HepG2 (cell line): ENCODE measurements at regions not wholly inside any gene's neighbourhood (a gene's known extent, or its start where the extent isn't known, plus 50 kb on each side); places are given as distances from the start of the nearest gene placed in this dataset.

Experiments
- ATAC-seq: fragments of 200-7000 bp; cut with Tn5 transposase; 3 replicates; pipeline ENCODE4 v1.9.1; 2020; ENCODE audit warnings: mild to moderate bottlenecking, moderate library complexity
- BruUV-seq: library from RNA; stranded (reverse); fragments of 400-500 nt; replicated peaks from 2 replicates; lab custom pipeline; 2021; lab: Mats Ljungman, UMichigan
- CTCF ChIA-PET: fragments of 300-600 bp; formaldehyde crosslinking; extraction: SDS; loops from one replicate; lab custom pipeline; 2021; ENCODE audit warnings: low total read pairs, inconsistent platforms, low intra/inter-chr PET ratio; lab: Yijun Ruan, JAX
- POLR2A ChIA-PET: fragments of 350-600 bp; sonication (Branson Sonifier 250); formaldehyde crosslinking; loops from one replicate; lab custom pipeline; 2020; ENCODE audit warnings: antibody characterized with exemption, inconsistent platforms; lab: Yijun Ruan, JAX
- DNase-seq: peaks from one replicate; pipeline ENCODE4 v3.0.0-alpha.2; 2015; ENCODE audit warnings: low spot score
- FAIRE-seq: peaks from 3 replicates; lab custom pipeline; 2011; peaks lifted over from hg19 to GRCh38; lab: Jason Lieb, UNC
- H2AFZ ChIP-seq: one replicate; pipeline ENCODE4 v1.6.1; 2011; ENCODE audit warnings: low read length, inconsistent platforms
- H3K27ac ChIP-seq: fragments of 300-600 bp; 3 replicates; pipeline ENCODE4 v1.8.0; 2011; ENCODE audit warnings: mixed run types, mild to moderate bottlenecking, mixed read lengths, low read length, inconsistent platforms; ENCODE audit not compliant: insufficient read depth; ENCODE audit errors: extremely low read length
- H3K27me3 ChIP-seq, 2 experiments: fragments of 200-600 bp in 1 of 2; 2 replicates in 1 of 2; 3 replicates in 1 of 2; pipeline versions ENCODE4 v1.6.0 to v1.8.0; 2011; ENCODE audit warnings: low read length in 2 of 2, mild to moderate bottlenecking in 2 of 2, moderate library complexity in 2 of 2, inconsistent platforms in 1 of 2; ENCODE audit not compliant: insufficient read depth in 2 of 2, control insufficient read depth in 1 of 2
- H3K36me3 ChIP-seq, 2 experiments: fragments of 200-600 bp in 1 of 2; replicated peaks in 1 of 2; 2 replicates in 1 of 2; 3 replicates in 1 of 2; pipeline versions ENCODE4 v1.5.1 to v1.8.0; 2011; ENCODE audit warnings: low read length in 2 of 2, inconsistent platforms in 1 of 2; ENCODE audit not compliant: insufficient read depth in 2 of 2, control insufficient read depth in 1 of 2
- H3K4me1 ChIP-seq: 2 replicates; pipeline ENCODE4 v1.5.1; 2012; ENCODE audit warnings: low read length, inconsistent platforms; ENCODE audit not compliant: insufficient read depth
- H3K4me2 ChIP-seq: 2 replicates; pipeline ENCODE4 v1.6.0; 2011; ENCODE audit warnings: low read depth, low read length, inconsistent platforms
- H3K4me3 ChIP-seq, 3 experiments: fragments of 200-600 bp in 1 of 3; sonication (generic), shearing (Covaris generic) in 1 of 3; replicated peaks in 1 of 3; 2 replicates each; pipeline ENCODE4 v1.5.1; 2011 to 2016; ENCODE audit warnings: low read length in 3 of 3, inconsistent platforms in 2 of 3, low read depth in 2 of 3, mild to moderate bottlenecking in 2 of 3, control low read depth in 1 of 3, mixed read lengths in 1 of 3; ENCODE audit not compliant: insufficient read depth in 1 of 3
- H3K79me2 ChIP-seq: one replicate; pipeline ENCODE4 v1.6.1; 2011; ENCODE audit warnings: low read length, inconsistent platforms; ENCODE audit not compliant: insufficient read depth
- H3K9ac ChIP-seq: 2 replicates; pipeline ENCODE4 v1.6.0; 2011; ENCODE audit warnings: mild to moderate bottlenecking, low read depth, low read length, inconsistent platforms; ENCODE audit not compliant: insufficient read depth
- H3K9me3 ChIP-seq: 2 replicates; pipeline ENCODE4 v1.5.1; 2012; ENCODE audit warnings: mild to moderate bottlenecking, low read length
- H4K20me1 ChIP-seq: 2 replicates; pipeline ENCODE4 v1.6.0; 2011; ENCODE audit warnings: inconsistent platforms, mild to moderate bottlenecking, low read length, moderate library complexity; ENCODE audit not compliant: insufficient read depth
- ARNT2 ChIP-seq: sonication (generic); formaldehyde crosslinking; IDR thresholded peaks from 2 replicates; pipeline ENCODE4 v1.8.0; 2022; ENCODE audit warnings: mild to moderate bottlenecking, low read depth, missing genetic modification reagents, moderate library complexity
- CSRNP2 ChIP-seq: sonication (generic); formaldehyde crosslinking; conservative IDR thresholded peaks from 2 replicates; pipeline ENCODE4 v1.8.0; 2022; ENCODE audit warnings: low read depth, missing genetic modification reagents
- ELF1 ChIP-seq: sonication (generic); formaldehyde crosslinking; IDR thresholded peaks from 2 replicates; pipeline ENCODE4 v1.4.0; 2020; ENCODE audit warnings: missing genetic modification reagents
- HOXA7 ChIP-seq: sonication (generic); formaldehyde crosslinking; IDR thresholded peaks from 2 replicates; pipeline ENCODE4 v1.8.1; 2022; ENCODE audit warnings: mild to moderate bottlenecking, missing genetic modification reagents, moderate library complexity
- KLF16 ChIP-seq, 2 experiments: sonication (generic) in 1 of 2; formaldehyde crosslinking in 1 of 2; IDR thresholded peaks; 2 replicates each; pipeline versions ENCODE4 v1.6.1 to v1.8.0; 2016 to 2023; ENCODE audit warnings: missing genetic modification reagents in 2 of 2, missing compliant biosample characterization in 1 of 2
- MED8 ChIP-seq: sonication (generic); formaldehyde crosslinking; IDR thresholded peaks from 2 replicates; pipeline ENCODE4 v1.8.1; 2023; ENCODE audit warnings: mild to moderate bottlenecking, missing genetic modification reagents; ENCODE audit not compliant: insufficient replicate concordance
- MTF2 ChIP-seq: sonication (generic); formaldehyde crosslinking; IDR thresholded peaks from 2 replicates; pipeline ENCODE4 v1.5.0; 2020; ENCODE audit warnings: missing genetic modification reagents, borderline replicate concordance
- RARG ChIP-seq: sonication (generic); formaldehyde crosslinking; IDR thresholded peaks from 2 replicates; pipeline ENCODE4 v1.4.0; 2020; ENCODE audit warnings: low read depth, mild to moderate bottlenecking, missing genetic modification reagents
- SNAI1 ChIP-seq: sonication (generic); formaldehyde crosslinking; IDR thresholded peaks from 2 replicates; pipeline ENCODE4 v1.5.0; 2020; ENCODE audit warnings: mild to moderate bottlenecking, missing genetic modification reagents, borderline replicate concordance
- TGIF2 ChIP-seq: IDR thresholded peaks from 2 replicates; pipeline ENCODE4 v1.6.1; 2016; ENCODE audit warnings: control low read depth, missing compliant biosample characterization
- U2AF1 ChIP-seq: fragments of 200-400 bp; formaldehyde crosslinking; optimal IDR thresholded peaks from 2 replicates; pipeline ENCODE3; 2017; ENCODE audit warnings: mild to moderate bottlenecking, low read depth, low read length
- ZBTB38 ChIP-seq: sonication (generic); formaldehyde crosslinking; IDR thresholded peaks from 2 replicates; pipeline ENCODE4 v1.5.1; 2020; ENCODE audit warnings: mild to moderate bottlenecking, missing genetic modification reagents
- ZMAT3 ChIP-seq: sonication (generic); formaldehyde crosslinking; conservative IDR thresholded peaks from 2 replicates; pipeline ENCODE4 v1.7.0; 2021; ENCODE audit warnings: missing genetic modification reagents
- ZNF10 ChIP-seq: sonication (generic); formaldehyde crosslinking; IDR thresholded peaks from 2 replicates; pipeline ENCODE4 v1.4.0; 2020; ENCODE audit warnings: mild to moderate bottlenecking, low read depth, missing genetic modification reagents, borderline replicate concordance
- ZNF264 ChIP-seq: sonication (generic); formaldehyde crosslinking; IDR thresholded peaks from 2 replicates; pipeline ENCODE4 v1.4.0; 2020; ENCODE audit warnings: missing genetic modification reagents
- ZNF326 ChIP-seq: sonication (generic); formaldehyde crosslinking; IDR thresholded peaks from 2 replicates; pipeline ENCODE4 v1.4.0; 2020; ENCODE audit warnings: missing genetic modification reagents, borderline replicate concordance
- ZNF567 ChIP-seq: sonication (generic); formaldehyde crosslinking; IDR thresholded peaks from 2 replicates; pipeline ENCODE4 v1.8.1; 2023; ENCODE audit warnings: mild to moderate bottlenecking, missing genetic modification reagents, borderline replicate concordance
- ZNF576 ChIP-seq: sonication (generic); formaldehyde crosslinking; IDR thresholded peaks from 2 replicates; pipeline ENCODE4 v1.4.0; 2020; ENCODE audit warnings: mild to moderate bottlenecking, missing genetic modification reagents
- ZNF7 ChIP-seq: IDR thresholded peaks from 2 replicates; pipeline ENCODE4 v1.6.1; 2016; ENCODE audit warnings: missing biosample characterization, missing genetic modification reagents
- WGBS: methylation state at CpG from one replicate; pipeline ENCODE4 v1.1.6; 2017; ENCODE audit warnings: low lambda C conversion rate; 5-methylcytosine and 5-hydroxymethylcytosine counted together
- in situ Hi-C: cut with HindIII; loops from 2 replicates; pipeline ENCODE4 v1.10.0; 2017; ENCODE audit warnings: low pct_unique_long_range_greater_than_20kb; ENCODE audit not compliant: extremely low pct_ligation_motif_present
- intact Hi-C: fragments of 100-400 bp; cut with micrococcal nuclease; formaldehyde crosslinking; loops from one replicate; pipeline ENCODE4 v1.10.0; 2022; ENCODE audit not compliant: unreplicated experiment

- H2AFZ ChIP-seq: no peak overlapping the region
- TF ChIP-seq U2AF1: no peak
- TF ChIP-seq ZNF10 (CRISPR knock-in tag): no peak
- no peak for TF ChIP-seq ELF1 (CRISPR knock-in tag)
- no peak for TF ChIP-seq SNAI1
- TF ChIP-seq ZMAT3: no peak
- TF ChIP-seq ZNF576 (CRISPR knock-in tag): no peak
- no peak for TF ChIP-seq ZNF264 (CRISPR knock-in tag)
- TF ChIP-seq, all 625 proteins: peak for 0
- no peaks in the 10 kb centered on the region for H3K9me3 ChIP-seq
- H3K27ac ChIP-seq: no peak overlapping the region
- H3K4me3 ChIP-seq: no peak overlapping the region
- no peak for ATAC-seq
- H3K27me3 ChIP-seq: no peaks in the 10 kb centered on the region; a peak in 1 of 5 replicates
- DNase-seq: no peak
- no peaks in the 10 kb centered on the region for H4K20me1 ChIP-seq
- H3K9ac ChIP-seq: no peak overlapping the region
- no TSS peak for BruUV-seq
- no peaks in the 10 kb centered on the region for H3K4me1 ChIP-seq
- intact Hi-C loops: no loop called here
- no peaks in the 10 kb centered on the region for H3K79me2 ChIP-seq
- no peak overlapping the region for H3K4me2 ChIP-seq
- ChIA-PET CTCF (no interaction called here), POLR2A (no interaction called here)
- no peak for FAIRE-seq
- H3K36me3 ChIP-seq: no peaks in the 10 kb centered on the region
- in situ Hi-C loops: no loop called here
Measured at GRCh38 chr12:89264837-89265236, 87.5 kb downstream of the DUSP6 start.

GRCh38 chr12:89263900-89264299, 88.4 kb downstream of the DUSP6 start:
- no peak overlapping the region for H2AFZ ChIP-seq
- ATAC-seq (no peak), FAIRE-seq (no peak), DNase-seq (no peak)
- no peaks in the 10 kb centered on the region for H3K79me2 ChIP-seq
- no peaks in the 10 kb centered on the region for H4K20me1 ChIP-seq
- intact Hi-C loops: no loop called here
- H3K4me3 ChIP-seq: no peak overlapping the region
- in situ Hi-C loops: no loop called here
- POLR2A ChIA-PET: no interaction called here
- no peaks in the 10 kb centered on the region; a peak in 1 of 5 replicates for H3K27me3 ChIP-seq
- CTCF ChIA-PET: no interaction called here
- no peaks in the 10 kb centered on the region for H3K4me1 ChIP-seq
- no peak overlapping the region for H3K27ac ChIP-seq
- WGBS: 3% methylated on average over 4 of the region's 4 CpGs
- H3K4me2 ChIP-seq: no peak overlapping the region
- H3K9me3 ChIP-seq: no peaks in the 10 kb centered on the region
- no TSS peak for BruUV-seq
- H3K36me3 ChIP-seq: no peaks in the 10 kb centered on the region
- H3K9ac ChIP-seq: no peak overlapping the region
- no peak for TF ChIP-seq ZNF7 (CRISPR knock-in tag)
- TF ChIP-seq TGIF2 (CRISPR knock-in tag): no peak
- no peak for TF ChIP-seq CSRNP2 (CRISPR knock-in tag)
- no peak for TF ChIP-seq HOXA7 (CRISPR knock-in tag)
- TF ChIP-seq KLF16 (CRISPR knock-in tag; IDR thresholded peaks at IDR 0.05): no peak
- TF ChIP-seq ZNF10 (CRISPR knock-in tag): no peak
- no peak for TF ChIP-seq MTF2 (CRISPR knock-in tag)
- no peak for TF ChIP-seq RARG
- no peak for TF ChIP-seq ZNF326
- no peak for TF ChIP-seq MED8
- no peak for TF ChIP-seq ARNT2 (CRISPR knock-in tag)
- TF ChIP-seq ZBTB38 (CRISPR knock-in tag): no peak
- no peak for TF ChIP-seq ZNF567 (CRISPR knock-in tag)
